ENCODE measurements at regions not wholly inside any gene's neighbourhood (a gene's known extent, or its start where the extent isn't known, plus 50 kb on each side); places are given as distances from the start of the nearest gene placed in this dataset.

DNA sequence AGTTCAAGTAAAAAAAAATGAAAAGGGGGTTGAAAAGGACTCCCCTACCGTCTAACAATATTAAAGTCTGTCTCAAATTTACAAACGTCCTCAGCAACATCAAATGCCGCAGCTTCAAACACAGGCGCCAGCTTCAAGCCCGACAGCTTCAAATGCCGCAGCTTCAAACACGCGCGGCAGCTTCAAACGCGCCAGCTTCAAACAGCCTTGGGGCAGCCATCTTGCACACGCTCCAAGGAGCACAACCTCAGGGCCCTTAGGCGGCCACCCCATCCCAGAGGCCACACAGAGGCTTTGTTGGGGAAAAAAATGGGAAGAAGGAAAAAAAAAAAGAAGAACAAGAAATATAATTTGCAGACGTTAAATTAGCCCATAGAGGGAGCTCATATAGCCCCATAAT is 244.4 kb upstream of the VRK2 start (continued):
- TF ChIP-seq TAF1 (IDR thresholded peaks at IDR 0.05; ENCODE audit: borderline replicate concordance, low read depth, low read length): no peak
- TF ChIP-seq MAX (IDR thresholded peaks at IDR 0.05; ENCODE audit: low read depth): no peak
- TF ChIP-seq, protein P1, sequence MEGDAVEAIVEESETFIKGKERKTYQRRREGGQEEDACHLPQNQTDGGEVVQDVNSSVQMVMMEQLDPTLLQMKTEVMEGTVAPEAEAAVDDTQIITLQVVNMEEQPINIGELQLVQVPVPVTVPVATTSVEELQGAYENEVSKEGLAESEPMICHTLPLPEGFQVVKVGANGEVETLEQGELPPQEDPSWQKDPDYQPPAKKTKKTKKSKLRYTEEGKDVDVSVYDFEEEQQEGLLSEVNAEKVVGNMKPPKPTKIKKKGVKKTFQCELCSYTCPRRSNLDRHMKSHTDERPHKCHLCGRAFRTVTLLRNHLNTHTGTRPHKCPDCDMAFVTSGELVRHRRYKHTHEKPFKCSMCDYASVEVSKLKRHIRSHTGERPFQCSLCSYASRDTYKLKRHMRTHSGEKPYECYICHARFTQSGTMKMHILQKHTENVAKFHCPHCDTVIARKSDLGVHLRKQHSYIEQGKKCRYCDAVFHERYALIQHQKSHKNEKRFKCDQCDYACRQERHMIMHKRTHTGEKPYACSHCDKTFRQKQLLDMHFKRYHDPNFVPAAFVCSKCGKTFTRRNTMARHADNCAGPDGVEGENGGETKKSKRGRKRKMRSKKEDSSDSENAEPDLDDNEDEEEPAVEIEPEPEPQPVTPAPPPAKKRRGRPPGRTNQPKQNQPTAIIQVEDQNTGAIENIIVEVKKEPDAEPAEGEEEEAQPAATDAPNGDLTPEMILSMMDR (IDR thresholded peaks at IDR 0.05): no peak
- no peak for TF ChIP-seq RCOR1 (IDR thresholded peaks at IDR 0.05; ENCODE audit: low read length)

DNA sequence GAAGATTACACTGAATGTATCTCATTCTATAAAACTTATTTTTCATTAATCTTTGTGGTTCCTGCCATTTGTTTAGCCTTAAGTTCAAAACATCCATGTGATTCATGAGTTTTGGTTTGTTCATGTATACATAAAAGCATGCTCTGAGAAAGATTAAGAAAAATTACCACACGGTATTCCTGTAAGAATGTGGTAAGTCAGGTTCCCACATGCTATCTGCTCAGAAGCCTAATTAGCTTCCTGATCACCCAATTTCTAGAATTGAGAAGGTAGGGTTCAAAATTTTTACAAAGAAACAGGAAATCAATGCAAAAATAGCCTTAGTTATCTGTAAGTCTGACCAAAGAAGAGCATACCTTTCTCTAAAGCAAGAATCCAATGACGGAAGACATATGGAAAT is 241.6 kb upstream of the VRK2 start:
- Histone ChIP-seq H3K9me3 (no peaks in the 10 kb centered on the region), H3K9me2 (no peaks in the 10 kb centered on the region), H3K27ac (ENCODE audit: low read depth in 2 of 2, low read length in 1 of 2) (no peak overlapping the region), H3K4me1 (ENCODE audit: control insufficient read depth in 1 of 2, insufficient read depth in 2 of 2, low read depth in 1 of 2, low read length in 1 of 2) (no peaks in the 10 kb centered on the region), H3K36me3 (replicated peaks in 1 of 2; ENCODE audit: control insufficient read depth in 1 of 2, insufficient read depth in 2 of 2, low read length in 1 of 2) (no peaks in the 10 kb centered on the region), H3K4me3 (ENCODE audit: low read depth in 2 of 2, low read length in 1 of 2) (no peak overlapping the region), H3K9ac (no peak overlapping the region), H3K79me2 (ENCODE audit: insufficient read depth) (no peaks in the 10 kb centered on the region), H4K20me1 (ENCODE audit: insufficient read depth) (no peaks in the 10 kb centered on the region), H3K27me3 (ENCODE audit: insufficient read depth) (no peaks in the 10 kb centered on the region), H2AFZ (ENCODE audit: low read depth) (no peak overlapping the region), H3F3A (replicated peaks; ENCODE audit: insufficient read depth) (no peaks in the 10 kb centered on the region), H3K4me2 (no peak overlapping the region)
- POLR2A ChIA-PET: no interaction called here
- no peak for TF ChIP-seq SMC3 (IDR thresholded peaks at IDR 0.05; ENCODE audit: low read depth, low read length)
- no peak for TF ChIP-seq EZH2phosphoT487 (IDR thresholded peaks at IDR 0.05; ENCODE audit: borderline replicate concordance, low read depth)
- no peak for TF ChIP-seq POLR2AphosphoS5 (IDR thresholded peaks at IDR 0.05; ENCODE audit: low read depth, low read length)
- TF ChIP-seq, protein P1 (IDR thresholded peaks at IDR 0.05): no peak
- no peak for TF ChIP-seq TAF1 (IDR thresholded peaks at IDR 0.05; ENCODE audit: borderline replicate concordance, low read depth, low read length)
- no peak for TF ChIP-seq YY1 (IDR thresholded peaks at IDR 0.05; ENCODE audit: low read depth)
- CTCF ChIA-PET: interaction anchor here (1.0 kb wide), 1 partner anchor 45 kb away, joined by 3 read pairs; no protein-coding TSS in a partner anchor
- 38% methylated on average over 2 of the region's 2 CpGs for WGBS (ENCODE audit: low lambda C conversion rate)
- DNase-seq: no peak

DNA sequence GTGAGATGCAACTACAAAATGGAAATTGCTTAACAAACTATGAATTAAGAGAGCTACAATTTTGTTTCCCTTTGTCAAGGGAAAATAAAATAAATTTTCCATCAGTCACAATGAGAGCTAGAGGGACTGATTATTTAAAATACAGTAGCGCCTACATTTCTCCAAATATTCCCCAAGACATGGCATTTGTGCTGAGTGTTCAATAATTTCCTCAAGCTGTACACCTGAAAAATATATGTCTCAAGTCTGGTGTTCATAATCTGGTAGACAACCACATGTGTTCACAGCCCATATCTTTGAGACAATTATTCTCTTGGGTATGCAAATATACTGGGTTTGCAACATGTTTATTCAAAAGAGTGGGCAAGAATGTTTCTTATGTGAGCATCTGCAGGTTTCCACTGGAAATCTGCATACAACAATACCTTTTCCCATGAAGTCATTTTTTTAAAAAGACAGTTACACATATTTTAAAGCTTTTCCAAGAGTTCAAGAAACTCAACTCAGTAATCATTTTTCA is 240.1 kb upstream of the VRK2 start:
- H3F3A ChIP-seq (replicated peaks; ENCODE audit: insufficient read depth): no peaks in the 10 kb centered on the region
- no peaks in the 10 kb centered on the region for H3K36me3 ChIP-seq (replicated peaks in 1 of 2; ENCODE audit: control insufficient read depth in 1 of 2, insufficient read depth in 2 of 2, low read length in 1 of 2)
- no peaks in the 10 kb centered on the region for H3K9me2 ChIP-seq
- no peak overlapping the region for H3K27ac ChIP-seq (ENCODE audit: low read depth in 2 of 2, low read length in 1 of 2)
- H3K79me2 ChIP-seq (ENCODE audit: insufficient read depth): no peaks in the 10 kb centered on the region
- POLR2A ChIA-PET: no interaction called here
- H3K9me3 ChIP-seq: no peaks in the 10 kb centered on the region
- WGBS (ENCODE audit: low lambda C conversion rate): 36% methylated on average over 1 of the region's 1 CpG
- H4K20me1 ChIP-seq (ENCODE audit: insufficient read depth): no peaks in the 10 kb centered on the region
- H2AFZ ChIP-seq (ENCODE audit: low read depth): no peak overlapping the region
- H3K27me3 ChIP-seq (ENCODE audit: insufficient read depth): no peaks in the 10 kb centered on the region
- H3K9ac ChIP-seq: no peak overlapping the region
- DNase-seq: no peak
- CTCF ChIA-PET: no interaction called here
- H3K4me3 ChIP-seq (ENCODE audit: low read depth in 2 of 2, low read length in 1 of 2): no peak overlapping the region
- H3K4me1 ChIP-seq (ENCODE audit: control insufficient read depth in 1 of 2, insufficient read depth in 2 of 2, low read depth in 1 of 2, low read length in 1 of 2): no peaks in the 10 kb centered on the region
- no peak overlapping the region for H3K4me2 ChIP-seq
- TF ChIP-seq MXI1 (IDR thresholded peaks at IDR 0.05; ENCODE audit: low read depth, low read length) (no peak), GABPA (IDR thresholded peaks at IDR 0.05; ENCODE audit: low read depth) (no peak), SIN3A (IDR thresholded peaks at IDR 0.05; ENCODE audit: borderline replicate concordance, low read depth, low read length) (no peak), CHD2 (IDR thresholded peaks at IDR 0.05; ENCODE audit: low read length, partially characterized antibody) (no peak), GATA2 (CRISPR knock-in tag; IDR thresholded peaks at IDR 0.05) (no peak), EP300 (IDR thresholded peaks at IDR 0.05; ENCODE audit: borderline replicate concordance in 1 of 2, low read depth in 1 of 2, low read length in 1 of 2) (no peak), YY1 (IDR thresholded peaks at IDR 0.05; ENCODE audit: low read depth) (no peak), JUND (IDR thresholded peaks at IDR 0.05) (no peak), TAF1 (IDR thresholded peaks at IDR 0.05; ENCODE audit: borderline replicate concordance, low read depth, low read length) (no peak), RXRA (IDR thresholded peaks at IDR 0.05; ENCODE audit: borderline replicate concordance, low read depth) (no peak), SMC3 (IDR thresholded peaks at IDR 0.05; ENCODE audit: low read depth, low read length) (no peak), ELF1 (IDR thresholded peaks at IDR 0.05) (no peak), NRF1 (IDR thresholded peaks at IDR 0.05; ENCODE audit: low read depth, low read length) (no peak), USF1 (IDR thresholded peaks at IDR 0.05; ENCODE audit: borderline replicate concordance, low read depth) (no peak)
- TF ChIP-seq, protein P1 (IDR thresholded peaks at IDR 0.05): no peak
